NCI-H748 treated with DMSO at 0.1 percent for 48 hours (cell line): ENCODE measurements at regions not wholly inside any gene's neighbourhood (a gene's known extent, or its start where the extent isn't known, plus 50 kb on each side); places are given as distances from the start of the nearest gene placed in this dataset.

Source experiments
- DNase-seq: peaks from one replicate; lab custom pipeline; 2025; lab: John Stamatoyannopoulos, UW

GRCh38 chr11:116217441-116217840, 555.3 kb downstream of the BUD13 start:
- no peak for DNase-seq

GRCh38 chr11:116217006-116217405, 555.8 kb downstream of the BUD13 start:
- DNase-seq: no peak

- DNase-seq: no peak
Measured at GRCh38 chr11:116215471-116216113, 557.2 kb downstream of the BUD13 start.

- no peak for DNase-seq
Measured at GRCh38 chr11:116211147-116211546, 561.6 kb downstream of the BUD13 start.

GRCh38 chr11:116210663-116211062, 562.1 kb downstream of the BUD13 start:
- DNase-seq: no peak

- no peak for DNase-seq
Measured at GRCh38 chr11:116209255-116209654, 563.5 kb downstream of the BUD13 start.

GRCh38 chr11:116207421-116208141, 565.2 kb downstream of the BUD13 start:
- no peak for DNase-seq

GRCh38 chr11:116207019-116207418, 565.8 kb downstream of the BUD13 start:
- no peak for DNase-seq

- DNase-seq: no peak
Measured at GRCh38 chr11:116202922-116203321, 569.9 kb downstream of the BUD13 start.

GRCh38 chr11:116200564-116200963, 572.2 kb downstream of the BUD13 start:
- no peak for DNase-seq

GRCh38 chr11:116199182-116199581, 573.6 kb downstream of the BUD13 start:
- DNase-seq: no peak

- DNase-seq: peak; percentile 54
Measured at GRCh38 chr11:116194156-116194904, 578.5 kb downstream of the BUD13 start.

- DNase-seq: peak; percentile 70
Measured at GRCh38 chr11:116193321-116194131, 579.3 kb downstream of the BUD13 start.

GRCh38 chr11:116192509-116193210, 580.1 kb downstream of the BUD13 start:
- no peak for DNase-seq

GRCh38 chr11:116190861-116191260, 581.9 kb downstream of the BUD13 start:
- no peak for DNase-seq

- DNase-seq: no peak
Measured at GRCh38 chr11:116189408-116190170, 583.2 kb downstream of the BUD13 start.

GRCh38 chr11:116188350-116188749, 584.4 kb downstream of the BUD13 start:
- no peak for DNase-seq

GRCh38 chr11:116187026-116187425, 585.8 kb downstream of the BUD13 start:
- DNase-seq: no peak

GRCh38 chr11:116185551-116185950, 587.2 kb downstream of the BUD13 start:
- DNase-seq: no peak

GRCh38 chr11:116184763-116185162, 588.0 kb downstream of the BUD13 start:
- DNase-seq: no peak
